ENCODE measurements at regions not wholly inside any gene's neighbourhood (a gene's known extent, or its start where the extent isn't known, plus 50 kb on each side); places are given as distances from the start of the nearest gene placed in this dataset.

- TF ChIP-seq POLR2AphosphoS5 (IDR thresholded peaks at IDR 0.05; ENCODE audit: borderline replicate concordance, low read depth, low read length) (no peak), EZH2 (IDR thresholded peaks at IDR 0.05) (no peak), FOXP2 (optimal IDR thresholded peaks at IDR 0.05; ENCODE audit: control extremely low read depth, extremely low read length, insufficient read depth) (no peak)
Observed at GRCh38 chr10:53009961-53010907, 237.7 kb upstream of the MBL2 start.

Measured in SK-N-MC (cell line).